ENCODE measurements at regions not wholly inside any gene's neighbourhood (a gene's known extent, or its start where the extent isn't known, plus 50 kb on each side); places are given as distances from the start of the nearest gene placed in this dataset.

DNA sequence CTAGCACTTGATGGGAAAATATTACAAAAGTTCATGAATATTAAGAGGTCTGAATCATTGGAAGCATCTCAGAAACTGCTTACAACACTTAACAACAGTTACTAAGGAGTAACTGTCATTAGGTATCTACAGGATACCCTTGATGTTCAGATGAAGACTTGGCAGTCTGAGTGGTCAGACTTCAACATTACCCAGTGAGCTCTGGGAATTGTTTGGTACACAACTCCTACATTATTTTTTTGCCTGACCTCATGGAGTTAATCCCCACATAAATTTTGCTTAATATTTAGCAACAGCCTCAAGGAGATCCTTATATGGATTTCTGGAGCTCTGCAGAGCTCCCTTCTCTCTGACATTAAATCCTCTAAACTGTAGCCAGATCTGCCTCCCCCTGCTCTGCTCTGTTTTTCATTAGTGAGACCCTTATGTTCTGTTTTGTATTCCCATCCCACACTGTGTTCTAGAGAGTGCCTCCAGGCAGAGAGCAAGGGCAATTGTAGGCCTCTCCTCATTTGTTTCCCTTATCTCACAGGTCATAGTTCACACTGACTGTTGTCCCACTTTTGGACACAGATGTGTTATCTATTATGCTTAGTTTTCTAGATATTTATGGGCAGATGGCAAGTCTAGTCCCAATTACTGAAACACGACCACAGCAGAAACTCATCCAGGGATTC is 368.8 kb downstream of the GASK1B start:
- Histone ChIP-seq H3K4me3 (ENCODE audit: insufficient read depth, low read depth, low read length) (no peak overlapping the region), H3K27me3 (ENCODE audit: control insufficient read depth, insufficient read depth, low read length) (no peaks in the 10 kb centered on the region), H3K36me3 (replicated peaks; ENCODE audit: control insufficient read depth, insufficient read depth, low read length) (no peaks in the 10 kb centered on the region)
- no peak for DNase-seq

GRCh38 chr4:157803421-157803820 is 369.4 kb downstream of the GASK1B start:
- H3K27me3 ChIP-seq (ENCODE audit: control insufficient read depth, insufficient read depth, low read length) = no peaks in the 10 kb centered on the region
- no peak for DNase-seq
- H3K4me3 ChIP-seq (ENCODE audit: insufficient read depth, low read depth, low read length) = no peak overlapping the region
- H3K36me3 ChIP-seq (replicated peaks; ENCODE audit: control insufficient read depth, insufficient read depth, low read length) = no peaks in the 10 kb centered on the region

GRCh38 chr4:157795495-157795894 is 377.3 kb downstream of the GASK1B start:
- DNase-seq = no peak
- H3K36me3 ChIP-seq (replicated peaks; ENCODE audit: control insufficient read depth, insufficient read depth, low read length) = no peaks in the 10 kb centered on the region
- no peak overlapping the region for H3K4me3 ChIP-seq (ENCODE audit: insufficient read depth, low read depth, low read length)
- no peaks in the 10 kb centered on the region for H3K27me3 ChIP-seq (ENCODE audit: control insufficient read depth, insufficient read depth, low read length)

GRCh38 chr4:157792716-157793115 is 380.1 kb downstream of the GASK1B start:
- no peak overlapping the region for H3K4me3 ChIP-seq (ENCODE audit: insufficient read depth, low read depth, low read length)
- H3K27me3 ChIP-seq (ENCODE audit: control insufficient read depth, insufficient read depth, low read length) = no peaks in the 10 kb centered on the region
- DNase-seq = no peak
- H3K36me3 ChIP-seq (replicated peaks; ENCODE audit: control insufficient read depth, insufficient read depth, low read length) = no peaks in the 10 kb centered on the region

DNA sequence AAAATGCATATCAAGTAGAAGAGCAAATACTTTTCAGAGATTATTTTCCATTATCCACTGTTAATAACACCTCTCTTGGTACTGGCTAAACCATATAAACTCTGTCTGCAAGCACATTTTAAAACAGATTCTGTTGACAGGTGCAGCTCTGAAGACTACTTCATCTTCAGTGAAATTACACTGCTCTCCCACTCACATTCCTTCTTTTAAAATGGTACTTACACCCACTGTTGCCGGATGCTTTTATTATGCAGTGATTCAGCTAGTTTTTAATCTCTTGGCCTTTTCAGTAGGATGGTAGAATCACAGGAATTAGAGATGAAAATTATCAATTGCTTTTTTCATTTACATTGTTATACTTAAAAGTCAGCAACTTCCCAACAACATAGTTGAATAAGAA is 381.6 kb downstream of the GASK1B start:
- Histone ChIP-seq H3K4me3 (ENCODE audit: insufficient read depth, low read depth, low read length) (no peak overlapping the region), H3K27me3 (ENCODE audit: control insufficient read depth, insufficient read depth, low read length) (no peaks in the 10 kb centered on the region), H3K36me3 (replicated peaks; ENCODE audit: control insufficient read depth, insufficient read depth, low read length) (no peaks in the 10 kb centered on the region)
- no peak for DNase-seq

- H3K27me3 ChIP-seq (ENCODE audit: control insufficient read depth, insufficient read depth, low read length) = no peaks in the 10 kb centered on the region
- H3K36me3 ChIP-seq (replicated peaks; ENCODE audit: control insufficient read depth, insufficient read depth, low read length) = no peaks in the 10 kb centered on the region
- H3K4me3 ChIP-seq (ENCODE audit: insufficient read depth, low read depth, low read length) = no peak overlapping the region
- no peak for DNase-seq
Observed at GRCh38 chr4:157787618-157788017, 385.2 kb downstream of the GASK1B start.

- Histone ChIP-seq H3K36me3 (replicated peaks; ENCODE audit: control insufficient read depth, insufficient read depth, low read length) (no peaks in the 10 kb centered on the region), H3K4me3 (ENCODE audit: insufficient read depth, low read depth, low read length) (no peak overlapping the region), H3K27me3 (ENCODE audit: control insufficient read depth, insufficient read depth, low read length) (no peaks in the 10 kb centered on the region)
- DNase-seq = no peak
Observed at GRCh38 chr4:157781361-157781760, 391.5 kb downstream of the GASK1B start.

- no peak for DNase-seq
- Histone ChIP-seq H3K27me3 (ENCODE audit: control insufficient read depth, insufficient read depth, low read length) (no peaks in the 10 kb centered on the region), H3K36me3 (replicated peaks; ENCODE audit: control insufficient read depth, insufficient read depth, low read length) (no peaks in the 10 kb centered on the region), H3K4me3 (ENCODE audit: insufficient read depth, low read depth, low read length) (no peak overlapping the region)
Observed at GRCh38 chr4:157779081-157779480, 393.7 kb downstream of the GASK1B start.

- H3K36me3 ChIP-seq (replicated peaks; ENCODE audit: control insufficient read depth, insufficient read depth, low read length) = no peaks in the 10 kb centered on the region
- no peaks in the 10 kb centered on the region for H3K27me3 ChIP-seq (ENCODE audit: control insufficient read depth, insufficient read depth, low read length)
- DNase-seq = no peak
- no peak overlapping the region for H3K4me3 ChIP-seq (ENCODE audit: insufficient read depth, low read depth, low read length)
Observed at GRCh38 chr4:157776930-157777528, 395.8 kb downstream of the GASK1B start.

- H3K27me3 ChIP-seq (ENCODE audit: control insufficient read depth, insufficient read depth, low read length) = no peaks in the 10 kb centered on the region
- H3K36me3 ChIP-seq (replicated peaks; ENCODE audit: control insufficient read depth, insufficient read depth, low read length) = no peaks in the 10 kb centered on the region
- no peak for DNase-seq
- no peak overlapping the region for H3K4me3 ChIP-seq (ENCODE audit: insufficient read depth, low read depth, low read length)
Observed at GRCh38 chr4:157775971-157776370, 396.9 kb downstream of the GASK1B start.

- DNase-seq = no peak
- Histone ChIP-seq H3K4me3 (ENCODE audit: insufficient read depth, low read depth, low read length) (no peak overlapping the region), H3K36me3 (replicated peaks; ENCODE audit: control insufficient read depth, insufficient read depth, low read length) (no peaks in the 10 kb centered on the region), H3K27me3 (ENCODE audit: control insufficient read depth, insufficient read depth, low read length) (no peaks in the 10 kb centered on the region)
Observed at GRCh38 chr4:157772907-157773306, 399.9 kb downstream of the GASK1B start.

GRCh38 chr4:157768419-157768818 is 404.4 kb downstream of the GASK1B start:
- Histone ChIP-seq H3K27me3 (ENCODE audit: control insufficient read depth, insufficient read depth, low read length) (no peaks in the 10 kb centered on the region), H3K4me3 (ENCODE audit: insufficient read depth, low read depth, low read length) (no peak overlapping the region), H3K36me3 (replicated peaks; ENCODE audit: control insufficient read depth, insufficient read depth, low read length) (no peaks in the 10 kb centered on the region)
- no peak for DNase-seq

DNA sequence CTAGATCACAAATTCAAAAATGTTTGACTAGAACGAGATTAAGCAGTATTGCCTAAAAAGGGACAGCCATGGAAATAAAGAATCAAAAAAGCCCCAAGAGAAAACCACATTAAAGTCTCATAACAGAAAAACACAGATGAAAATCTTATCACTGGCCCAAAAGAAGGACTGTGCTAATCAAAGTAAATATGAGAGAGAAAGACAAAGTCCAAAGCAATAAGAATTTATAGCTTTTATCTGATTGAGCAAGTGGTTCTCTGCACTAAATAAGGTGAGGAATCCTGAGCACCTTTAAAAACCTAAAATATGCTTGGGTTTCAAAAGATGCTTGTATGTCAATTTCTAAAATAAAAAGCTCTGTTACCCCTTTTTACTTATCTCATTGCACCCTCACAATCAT is 409.3 kb downstream of the GASK1B start:
- DNase-seq = no peak
- no peak overlapping the region for H3K4me3 ChIP-seq (ENCODE audit: insufficient read depth, low read depth, low read length)

DNA sequence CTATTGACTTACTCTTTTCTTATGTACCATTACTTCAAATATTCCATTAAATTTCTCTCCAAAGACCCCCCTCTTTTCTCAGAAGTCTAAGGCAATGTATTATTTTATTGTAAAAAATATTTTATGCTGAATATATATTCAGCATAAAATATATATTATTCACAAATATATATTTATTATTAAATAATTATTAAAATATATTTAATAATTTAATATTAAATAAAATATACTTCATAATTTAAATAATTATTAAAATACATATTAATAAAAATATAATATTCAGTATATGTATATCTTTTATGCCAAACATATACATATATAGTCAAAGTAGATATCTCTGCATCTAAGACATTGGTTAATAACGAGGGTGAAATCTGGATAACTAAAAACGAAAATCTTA is 418.4 kb downstream of the GASK1B start:
- Histone ChIP-seq H3K27me3 (ENCODE audit: control insufficient read depth, insufficient read depth, low read length) (no peaks in the 10 kb centered on the region), H3K4me3 (ENCODE audit: insufficient read depth, low read depth, low read length) (no peak overlapping the region), H3K36me3 (replicated peaks; ENCODE audit: control insufficient read depth, insufficient read depth, low read length) (no peaks in the 10 kb centered on the region)

More for the DNA sequence above, 409.3 kb downstream of the GASK1B start:
- no peaks in the 10 kb centered on the region for H3K27me3 ChIP-seq (ENCODE audit: control insufficient read depth, insufficient read depth, low read length)
- no peaks in the 10 kb centered on the region for H3K36me3 ChIP-seq (replicated peaks; ENCODE audit: control insufficient read depth, insufficient read depth, low read length)

DNA sequence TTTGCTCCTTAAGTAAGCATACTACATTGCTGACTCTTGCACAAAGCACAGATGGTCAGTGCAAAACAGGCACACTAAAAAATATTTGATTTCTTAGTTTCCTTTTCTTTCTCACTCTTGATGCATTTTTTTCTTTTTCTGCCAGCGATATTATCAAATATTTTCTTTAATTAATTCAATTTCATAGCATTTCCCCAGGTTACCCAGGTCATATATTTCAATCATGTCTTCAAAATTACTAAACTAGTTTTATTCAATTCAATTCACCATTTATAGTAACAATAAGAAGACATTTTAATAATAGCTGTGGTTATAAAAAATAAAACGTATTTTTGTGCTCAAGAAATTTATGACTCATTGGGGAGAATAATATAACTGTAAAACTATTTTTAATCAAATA is 421.2 kb downstream of the GASK1B start:
- no peaks in the 10 kb centered on the region for H3K36me3 ChIP-seq (replicated peaks; ENCODE audit: control insufficient read depth, insufficient read depth, low read length)

More for the DNA sequence above, 418.4 kb downstream of the GASK1B start:
- no peak for DNase-seq

More for the DNA sequence above, 421.2 kb downstream of the GASK1B start:
- no peak for DNase-seq
- Histone ChIP-seq H3K4me3 (ENCODE audit: insufficient read depth, low read depth, low read length) (no peak overlapping the region), H3K27me3 (ENCODE audit: control insufficient read depth, insufficient read depth, low read length) (no peaks in the 10 kb centered on the region)

Measured in H7 (cell line).